ENCODE measurements at regions not wholly inside any gene's neighbourhood (a gene's known extent, or its start where the extent isn't known, plus 50 kb on each side); places are given as distances from the start of the nearest gene placed in this dataset.

- peaks cover 0 to 12% (median 3%) of the 10 kb centered on the region in 4 experiments; a peak in 3 of 7 replicates for H3K4me1 ChIP-seq (replicated peaks in 1 of 4; ENCODE audit: control insufficient read depth in 3 of 4, insufficient read depth in 4 of 4, low read length in 3 of 4)
- no peaks in the 10 kb centered on the region; the same call in 1 of the 2 replicates for H3K23me2 ChIP-seq (ENCODE audit: low read depth, low read length)
- POLR2A ChIA-PET (ENCODE audit: partially characterized antibody): no interaction called here
- no peak for DNase-seq (ENCODE audit: low read depth in 1 of 2, low spot score in 2 of 2)
- no peaks in the 10 kb centered on the region for H3K79me2 ChIP-seq (ENCODE audit: control insufficient read depth in 1 of 2, insufficient read depth in 2 of 2, low read length in 2 of 2)
- no peak overlapping the region for H3K14ac ChIP-seq (ENCODE audit: insufficient read length)
- H3K4me3 ChIP-seq (ENCODE audit: extremely low read depth in 1 of 4, insufficient read depth in 2 of 4, low read depth in 3 of 4, low read length in 4 of 4): no peak overlapping the region
- CTCF ChIA-PET (ENCODE audit: partially characterized antibody): interaction anchor here (0.7 kb wide), 1 partner anchor 109 kb away, joined by 3 read pairs; no protein-coding TSS in a partner anchor
- H4K91ac ChIP-seq (replicated peaks; ENCODE audit: insufficient read length, low read length): no peak overlapping the region
- H3K27me3 ChIP-seq (replicated peaks in 1 of 4; ENCODE audit: control insufficient read depth in 3 of 4, extremely low read depth in 1 of 4, insufficient read depth in 3 of 4, low read length in 3 of 4): peaks cover 0 to 22% (median 14%) of the 10 kb centered on the region in 4 experiments; a peak in 5 of 7 replicates
- WGBS, 2 experiments (ENCODE audit: extremely low coverage in 1 of 2, insufficient coverage in 1 of 2, insufficient read length in 1 of 2, insufficient replicate concordance in 2 of 2, low coverage in 1 of 2, low lambda C conversion rate in 2 of 2, missing lambda C conversion rate in 1 of 2): 90% methylated on average over 8 of the region's 8 CpGs; no CpG with 5 or more reads in 1 of the 2 experiments
- no peaks in the 10 kb centered on the region for H4K20me1 ChIP-seq (replicated peaks in 1 of 2; ENCODE audit: control insufficient read depth in 1 of 2, insufficient read depth in 2 of 2, low read length in 2 of 2)
- H3K79me1 ChIP-seq (ENCODE audit: low read depth, low read length): no peaks in the 10 kb centered on the region
- H2AK5ac ChIP-seq (ENCODE audit: low read depth, low read length): no peak overlapping the region
- H2AFZ ChIP-seq (ENCODE audit: low read length): no peak overlapping the region
- H3K9me3 ChIP-seq (ENCODE audit: insufficient read depth in 2 of 2, low read depth in 1 of 2, low read length in 1 of 2): no peaks in the 10 kb centered on the region
- H3K27ac ChIP-seq (ENCODE audit: low read depth, low read length): no peak overlapping the region
- no peak overlapping the region for H3K23ac ChIP-seq (ENCODE audit: insufficient read length)
- H4K8ac ChIP-seq (ENCODE audit: extremely low read depth, insufficient read depth, low read length): no peak overlapping the region
- no peak overlapping the region for H3K4me2 ChIP-seq (ENCODE audit: insufficient read depth in 1 of 2, low read depth in 2 of 2, low read length in 2 of 2)
- H2BK12ac ChIP-seq (ENCODE audit: low read depth, low read length): no peak overlapping the region
- no peak overlapping the region for H3K18ac ChIP-seq (ENCODE audit: extremely low read depth, low read length)
- H2BK5ac ChIP-seq (ENCODE audit: low read depth, low read length): no peak overlapping the region
- no peak overlapping the region for H2BK120ac ChIP-seq (replicated peaks; ENCODE audit: low read depth, low read length)
- no peak overlapping the region for H3K56ac ChIP-seq (replicated peaks; ENCODE audit: insufficient read length, low read depth, low read length)
- no peak for TF ChIP-seq MAX (IDR thresholded peaks at IDR 0.05)
- no peak overlapping the region for H2BK15ac ChIP-seq (ENCODE audit: low read length)
- no peak overlapping the region for H2BK20ac ChIP-seq (ENCODE audit: low read length)
- H3K4ac ChIP-seq (replicated peaks; ENCODE audit: insufficient read length, low read depth, low read length): no peak overlapping the region
- FAIRE-seq: no peak
- no peak overlapping the region for H3K9ac ChIP-seq (replicated peaks in 1 of 4; ENCODE audit: extremely low read depth in 1 of 4, low read depth in 3 of 4, low read length in 3 of 4)
- H3K36me3 ChIP-seq (ENCODE audit: control insufficient read depth in 2 of 4, insufficient read depth in 4 of 4, low read length in 3 of 4): no peaks in the 10 kb centered on the region
- no peak overlapping the region for H4K5ac ChIP-seq (ENCODE audit: insufficient read length, low read depth, low read length)
These were observed 204.9 kb upstream of the GAS1 start for GRCh38 chr9:87152256-87152655.
